GM18507 (cell line): ENCODE measurements at regions not wholly inside any gene's neighbourhood (a gene's known extent, or its start where the extent isn't known, plus 50 kb on each side); places are given as distances from the start of the nearest gene placed in this dataset.
A peak's percentile ranks its signal among the peaks of the same experiment; 100 is the strongest.
"Not testable (repeated sequence)": the region's sequence is repeated elsewhere in the genome, so short reads cannot be mapped to it uniquely, and the experiment has no call there.

ENCODE experiments used
- DNase-seq: peaks from one replicate; pipeline ENCODE4 v3.0.0; 2011; ENCODE audit warnings: low read depth; ENCODE audit not compliant: insufficient read length; ENCODE audit errors: extremely low spot score
- FAIRE-seq: peaks from 2 replicates; lab custom pipeline; 2011; peaks lifted over from hg19 to GRCh38; lab: Jason Lieb, UNC

DNA sequence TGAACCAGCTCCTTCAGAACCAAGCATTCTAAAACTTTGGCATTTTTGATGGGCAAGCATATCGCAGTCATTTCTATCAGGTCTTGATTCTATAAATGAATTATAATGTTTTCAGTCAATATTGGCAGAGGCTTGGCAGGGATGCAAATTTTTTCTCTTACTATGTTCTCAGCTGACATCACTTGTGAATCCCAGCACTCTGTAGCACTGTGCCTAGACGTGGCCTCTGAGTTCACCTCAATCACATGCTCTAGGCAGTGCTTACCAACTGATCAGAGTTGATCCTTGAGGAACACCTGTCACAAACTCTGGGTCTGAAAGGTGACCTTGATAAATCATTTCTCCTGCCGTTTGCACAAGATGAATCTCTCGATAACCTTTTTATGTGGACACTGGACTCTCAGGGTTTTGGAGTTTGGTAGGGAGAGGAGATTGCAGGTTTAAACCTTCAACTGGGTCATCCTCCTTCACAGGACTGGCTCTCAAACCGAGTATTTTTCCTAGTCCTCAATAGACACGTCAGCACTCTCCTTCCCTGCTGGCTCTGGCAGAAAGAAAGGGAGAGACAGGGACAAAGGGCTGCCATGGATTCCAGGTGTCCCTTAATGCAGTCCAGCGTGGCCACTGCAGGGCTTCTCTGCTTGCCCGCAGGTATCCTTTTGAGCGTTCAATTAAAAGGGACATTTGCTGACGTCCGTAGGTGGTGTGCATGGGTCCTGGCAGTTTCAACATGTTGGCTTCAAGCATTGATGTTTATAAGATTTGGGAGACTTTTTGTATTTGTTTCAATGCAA is 222.3 kb upstream of the CMC1 start:
- FAIRE-seq = no peak
- no peak for DNase-seq

DNA sequence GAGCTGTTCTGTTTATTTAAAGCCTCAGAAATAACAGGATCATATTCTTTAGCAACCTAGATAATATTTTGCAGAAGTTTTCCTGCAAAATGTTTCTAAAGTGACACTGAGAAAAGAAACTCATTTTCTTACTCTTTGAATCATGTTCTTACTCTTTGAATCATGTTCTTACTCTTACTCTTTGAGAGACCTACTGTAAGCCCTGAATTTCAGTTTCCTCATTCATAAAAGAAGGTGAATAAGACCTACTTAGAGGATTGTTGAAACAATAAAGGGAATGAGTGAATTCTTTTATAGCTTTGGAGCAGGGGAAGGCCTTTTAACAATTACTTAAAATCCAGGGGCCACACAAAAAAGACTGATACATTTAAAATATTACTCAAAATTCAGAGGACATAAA is 221.7 kb upstream of the CMC1 start:
- DNase-seq (no peak), FAIRE-seq (no peak)

GRCh38 chr3:28022916-28023315 is 218.5 kb upstream of the CMC1 start:
- DNase-seq = no peak
- no peak for FAIRE-seq

- no peak for FAIRE-seq
- no peak for DNase-seq
Observed at GRCh38 chr3:28028554-28028953, 212.9 kb upstream of the CMC1 start.

- no peak for DNase-seq
- FAIRE-seq = no peak
Observed at GRCh38 chr3:28033059-28033784, 208.2 kb upstream of the CMC1 start.

- FAIRE-seq (peak; percentile 77), DNase-seq (no peak)
Observed at GRCh38 chr3:28036599-28037575, 204.5 kb upstream of the CMC1 start.

GRCh38 chr3:28039234-28039633 is 202.2 kb upstream of the CMC1 start:
- peak; percentile 75 for FAIRE-seq
- DNase-seq = no peak

GRCh38 chr3:28039829-28040228 is 201.6 kb upstream of the CMC1 start:
- FAIRE-seq (no peak), DNase-seq (no peak)

DNA sequence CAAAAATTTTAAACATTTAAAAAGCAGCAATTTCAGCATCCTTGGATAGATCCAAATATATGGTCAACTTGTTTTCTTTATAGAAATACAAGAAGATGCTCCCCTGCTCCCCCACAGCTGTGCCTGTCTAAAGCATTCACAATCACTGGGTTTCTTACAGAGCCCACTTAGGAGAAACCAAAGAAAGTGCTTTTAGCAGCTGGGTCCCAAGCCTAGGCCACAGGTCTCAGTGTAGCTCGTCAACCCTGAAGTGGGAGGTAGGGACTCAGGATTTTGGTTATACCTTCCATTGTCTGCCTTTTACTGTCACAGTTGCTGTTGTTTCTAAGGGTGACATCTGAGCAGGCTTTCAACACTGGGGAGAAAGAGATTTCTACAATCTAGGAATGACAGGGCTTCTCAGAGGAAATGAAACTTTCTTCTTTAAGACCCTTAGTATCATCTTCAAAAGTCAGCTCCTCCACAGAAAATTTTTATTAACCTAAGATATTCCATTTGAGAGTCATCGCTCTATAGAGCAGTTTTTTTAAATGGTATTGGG is 199.3 kb upstream of the CMC1 start:
- DNase-seq (no peak), FAIRE-seq (peak; percentile 39)

DNA sequence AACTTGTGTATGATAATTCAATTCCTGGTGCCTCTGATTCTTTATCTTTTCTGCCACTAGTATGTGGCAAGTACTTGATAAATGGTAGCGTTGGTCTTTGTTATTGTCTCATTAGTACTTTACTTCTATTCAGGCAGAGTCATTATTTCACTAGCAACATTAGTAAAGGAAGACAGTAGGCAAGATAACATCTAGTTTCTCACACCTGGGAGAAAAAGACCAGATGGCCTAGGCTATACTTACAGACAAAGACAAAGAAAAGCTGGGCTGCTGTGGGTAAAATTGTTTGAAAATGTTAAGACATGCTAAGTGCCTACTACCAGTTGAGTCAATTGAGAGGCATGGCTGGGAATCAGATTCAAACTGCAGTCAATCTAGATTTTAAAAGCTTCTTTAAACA is 198.7 kb upstream of the CMC1 start:
- no peak for FAIRE-seq
- no peak for DNase-seq

GRCh38 chr3:28050120-28050519 is 191.3 kb upstream of the CMC1 start:
- no peak for FAIRE-seq
- DNase-seq = no peak

GRCh38 chr3:28050885-28051284 is 190.5 kb upstream of the CMC1 start:
- FAIRE-seq (no peak), DNase-seq (no peak)

DNA sequence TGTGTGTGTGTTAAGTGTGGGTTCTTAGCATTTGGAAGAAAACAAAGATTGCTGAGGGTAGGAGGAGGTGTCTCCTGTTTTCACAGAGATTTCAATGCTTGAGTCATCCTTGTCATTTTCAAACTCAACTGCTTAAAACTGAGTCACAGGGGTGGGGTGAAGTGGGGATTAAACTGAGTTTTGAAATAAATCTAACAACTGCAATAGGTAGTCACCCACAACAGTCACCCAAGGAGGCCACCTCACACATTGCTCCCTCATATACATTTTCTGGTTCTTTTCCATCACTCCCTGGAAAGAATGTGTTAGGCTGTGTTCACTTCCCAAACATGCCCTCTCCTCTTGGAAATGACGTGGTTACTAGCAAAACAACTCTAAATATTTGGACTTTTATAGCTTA is 187.7 kb upstream of the CMC1 start:
- no peak for FAIRE-seq
- no peak for DNase-seq

GRCh38 chr3:28056806-28057205 is 184.6 kb upstream of the CMC1 start:
- FAIRE-seq = no peak
- no peak for DNase-seq

DNA sequence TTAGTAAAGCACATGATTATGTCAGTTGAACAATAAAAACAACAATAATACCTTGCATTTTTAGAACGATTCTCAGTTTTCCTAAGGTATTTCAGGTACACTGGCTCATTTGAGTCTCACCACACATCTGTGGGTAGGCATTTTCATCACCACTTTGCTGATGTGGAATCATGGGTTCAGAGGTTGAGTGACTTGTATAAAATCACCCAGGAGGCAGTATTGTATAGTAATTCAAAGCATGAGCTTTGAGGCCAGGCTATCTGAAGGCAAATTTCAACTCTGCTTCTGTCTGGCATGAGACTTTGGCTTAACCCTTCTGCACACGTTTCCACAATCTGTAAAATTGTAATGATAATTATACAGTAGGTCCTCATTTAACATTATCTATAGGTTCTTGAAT is 183.9 kb upstream of the CMC1 start:
- FAIRE-seq (no peak), DNase-seq (no peak)

GRCh38 chr3:28059199-28059598 is 182.2 kb upstream of the CMC1 start:
- FAIRE-seq, DNase-seq: not testable (repeated sequence)

- DNase-seq (no peak), FAIRE-seq (no peak)
Observed at GRCh38 chr3:28066020-28066419, 175.4 kb upstream of the CMC1 start.

DNA sequence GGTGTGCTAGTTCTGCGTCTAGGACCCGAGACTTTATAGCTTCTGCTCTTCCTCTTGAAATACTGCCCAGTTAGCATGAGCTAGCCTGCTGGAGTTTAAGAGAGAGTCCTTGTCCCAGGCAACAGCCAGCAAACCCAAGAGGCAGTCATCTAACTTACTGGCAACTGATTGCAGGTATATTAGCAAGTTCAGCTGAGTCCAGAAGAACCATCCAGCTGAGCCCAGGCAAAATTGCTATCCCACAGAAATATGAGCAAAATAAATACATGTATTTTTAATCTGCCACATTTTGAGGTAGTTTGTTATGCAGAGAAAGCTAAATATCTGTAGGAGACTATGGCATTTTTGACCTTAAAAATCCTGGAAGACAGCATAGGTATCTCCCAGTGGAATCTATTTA is 174.4 kb upstream of the CMC1 start:
- FAIRE-seq = no peak
- DNase-seq = no peak

GRCh38 chr3:28068342-28068741 is 173.1 kb upstream of the CMC1 start:
- no peak for FAIRE-seq
- no peak for DNase-seq

GRCh38 chr3:28069438-28069837 is 172.0 kb upstream of the CMC1 start:
- no peak for FAIRE-seq
- no peak for DNase-seq
